ENCODE measurements at regions not wholly inside any gene's neighbourhood (a gene's known extent, or its start where the extent isn't known, plus 50 kb on each side); places are given as distances from the start of the nearest gene placed in this dataset.

DNA sequence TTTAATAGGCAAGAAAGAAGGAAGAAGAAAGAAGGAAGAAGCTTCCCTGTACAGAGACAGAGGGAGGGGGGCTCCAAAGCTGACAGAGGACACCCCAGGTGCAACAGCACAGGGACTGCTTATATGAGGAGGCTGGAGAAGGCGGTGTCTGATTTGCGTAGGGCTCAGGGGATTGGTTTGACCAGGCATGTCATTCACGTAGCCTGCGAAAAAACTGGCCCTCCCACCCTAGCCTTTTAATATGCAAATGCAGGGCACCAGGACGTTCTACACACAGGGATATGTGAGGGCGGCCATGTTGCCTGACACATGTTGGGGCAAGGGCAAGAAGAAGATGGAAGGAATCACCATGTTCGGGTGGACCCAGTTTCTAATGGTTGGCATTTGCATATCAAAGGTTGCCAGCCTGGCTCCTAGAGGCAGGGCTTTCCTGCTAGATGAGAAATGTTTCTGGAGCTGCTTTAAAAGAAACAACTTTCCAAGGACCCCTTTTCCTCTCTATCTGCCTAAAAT, 305.4 kb upstream of the CDYL start:
- H3K27ac ChIP-seq: no peak overlapping the region
- H3K4me1 ChIP-seq: peaks cover 0 to 13% (median 4%) of the 10 kb centered on the region in 4 donors
- no peak for DNase-seq
- H3K27me3 ChIP-seq: no peaks in the 10 kb centered on the region
- intact Hi-C loops (cut with DNase I; ENCODE audit: low total_unique reads): no loop called here
- WGBS, 5 donors: 84 to 91% (median 88%) methylated on average over 7 of the region's 7 CpGs
- no peak for TF ChIP-seq EP300 (IDR thresholded peaks at IDR 0.05)
- TF ChIP-seq POLR2A (IDR thresholded peaks at IDR 0.05): no peak
- TF ChIP-seq POLR2AphosphoS5 (IDR thresholded peaks at IDR 0.05): no peak
- TF ChIP-seq, protein P1, sequence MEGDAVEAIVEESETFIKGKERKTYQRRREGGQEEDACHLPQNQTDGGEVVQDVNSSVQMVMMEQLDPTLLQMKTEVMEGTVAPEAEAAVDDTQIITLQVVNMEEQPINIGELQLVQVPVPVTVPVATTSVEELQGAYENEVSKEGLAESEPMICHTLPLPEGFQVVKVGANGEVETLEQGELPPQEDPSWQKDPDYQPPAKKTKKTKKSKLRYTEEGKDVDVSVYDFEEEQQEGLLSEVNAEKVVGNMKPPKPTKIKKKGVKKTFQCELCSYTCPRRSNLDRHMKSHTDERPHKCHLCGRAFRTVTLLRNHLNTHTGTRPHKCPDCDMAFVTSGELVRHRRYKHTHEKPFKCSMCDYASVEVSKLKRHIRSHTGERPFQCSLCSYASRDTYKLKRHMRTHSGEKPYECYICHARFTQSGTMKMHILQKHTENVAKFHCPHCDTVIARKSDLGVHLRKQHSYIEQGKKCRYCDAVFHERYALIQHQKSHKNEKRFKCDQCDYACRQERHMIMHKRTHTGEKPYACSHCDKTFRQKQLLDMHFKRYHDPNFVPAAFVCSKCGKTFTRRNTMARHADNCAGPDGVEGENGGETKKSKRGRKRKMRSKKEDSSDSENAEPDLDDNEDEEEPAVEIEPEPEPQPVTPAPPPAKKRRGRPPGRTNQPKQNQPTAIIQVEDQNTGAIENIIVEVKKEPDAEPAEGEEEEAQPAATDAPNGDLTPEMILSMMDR (IDR thresholded peaks at IDR 0.05): no peak
- no peak overlapping the region for H3K4me3 ChIP-seq
- peaks cover 0 to 29% (median 22%) of the 10 kb centered on the region in 4 donors for H3K9me3 ChIP-seq
- no peaks in the 10 kb centered on the region for H3K36me3 ChIP-seq

DNA sequence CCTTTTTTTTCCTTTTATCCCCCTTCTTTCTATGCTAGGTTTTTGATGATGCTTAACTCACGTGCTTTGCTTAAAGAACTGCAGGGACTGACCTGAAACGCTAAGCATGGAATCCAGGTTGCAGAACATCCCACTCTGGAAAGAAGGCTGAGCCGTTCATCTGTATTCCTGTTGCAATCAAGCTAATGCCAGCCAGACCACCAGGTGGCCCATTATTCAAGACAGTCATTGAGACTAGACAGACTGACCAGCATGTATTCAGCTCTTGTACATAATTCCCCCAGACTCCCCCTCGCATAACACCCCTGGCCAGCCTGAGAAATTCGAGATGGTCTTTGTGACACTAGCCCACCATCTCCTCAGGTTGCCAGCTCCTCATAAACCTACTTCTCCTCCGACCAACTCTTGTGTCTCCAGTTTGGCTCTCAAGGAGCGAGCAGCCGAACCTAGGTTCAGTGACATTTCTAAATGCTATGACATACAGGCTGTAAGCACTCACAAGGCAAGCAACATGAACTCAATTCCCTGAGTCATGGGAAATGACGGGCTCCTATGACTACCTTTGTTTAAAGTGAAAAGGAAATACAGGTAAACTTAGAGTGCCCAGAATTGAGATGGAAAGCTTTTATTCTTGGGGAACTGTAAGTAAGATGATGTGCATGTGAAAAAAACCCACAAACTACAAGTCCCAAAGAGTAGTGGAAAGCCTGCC, 309.3 kb upstream of the CDYL start:
- H3K27ac ChIP-seq: peak overlapping the region in 1 of 5 donors; percentile 25
- intact Hi-C loops (cut with DNase I; ENCODE audit: low total_unique reads): no loop called here
- H3K36me3 ChIP-seq: no peaks in the 10 kb centered on the region
- 77 to 81% (median 80%) methylated on average over 9 of the region's 9 CpGs for WGBS, 5 donors
- peaks cover 0 to 21% (median 15%) of the 10 kb centered on the region in 4 donors for H3K9me3 ChIP-seq
- H3K4me3 ChIP-seq: no peak overlapping the region
- TF ChIP-seq POLR2AphosphoS5 (IDR thresholded peaks at IDR 0.05) (no peak), POLR2A (IDR thresholded peaks at IDR 0.05) (no peak), EP300 (IDR thresholded peaks at IDR 0.05) (no peak)
- TF ChIP-seq, protein P1 (IDR thresholded peaks at IDR 0.05): no peak
- peaks cover 0 to 13% (median 4%) of the 10 kb centered on the region in 4 donors for H3K4me1 ChIP-seq
- no peak for DNase-seq
- no peaks in the 10 kb centered on the region for H3K27me3 ChIP-seq

DNA sequence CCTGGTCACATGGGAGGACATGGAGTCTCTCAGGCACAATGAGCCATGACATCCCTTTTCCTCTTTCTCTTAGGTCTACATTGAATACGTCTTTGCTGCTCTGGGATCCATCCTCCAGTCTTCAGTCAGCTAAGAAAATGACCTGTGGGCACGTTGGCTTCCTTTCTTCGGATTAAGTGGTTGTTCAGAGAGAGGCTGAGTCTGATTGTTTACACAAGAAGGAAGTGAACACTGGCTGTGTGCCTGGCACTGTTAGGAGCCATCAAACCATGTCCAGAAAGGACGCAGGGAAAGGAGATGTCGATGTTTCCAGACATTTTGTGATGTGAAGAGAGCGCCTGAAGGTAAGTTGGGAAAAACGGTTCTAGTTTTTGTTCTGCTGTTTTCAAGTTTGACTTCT, 309.9 kb upstream of the CDYL start:
- TF ChIP-seq POLR2A (IDR thresholded peaks at IDR 0.05) (no peak), POLR2AphosphoS5 (IDR thresholded peaks at IDR 0.05) (peak in 2 of 3 donors; percentile 28 to 68), EP300 (IDR thresholded peaks at IDR 0.05) (peak; percentile 48)
- TF ChIP-seq, protein P1 (IDR thresholded peaks at IDR 0.05): no peak
- 24 to 37% (median 28%) methylated on average over 7 of the region's 7 CpGs for WGBS, 5 donors
- peaks cover 0 to 13% (median 4%) of the 10 kb centered on the region in 4 donors for H3K4me1 ChIP-seq
- peak overlapping the region in 1 of 5 donors; percentile 25 for H3K27ac ChIP-seq
- no peaks in the 10 kb centered on the region for H3K27me3 ChIP-seq
- H3K9me3 ChIP-seq: peaks cover 0 to 14% (median 8%) of the 10 kb centered on the region in 4 donors
- H3K36me3 ChIP-seq: no peaks in the 10 kb centered on the region
- intact Hi-C loops (cut with DNase I; ENCODE audit: low total_unique reads): no loop called here
- DNase-seq: peak; percentile 42 to 58
- no peak overlapping the region for H3K4me3 ChIP-seq

DNA sequence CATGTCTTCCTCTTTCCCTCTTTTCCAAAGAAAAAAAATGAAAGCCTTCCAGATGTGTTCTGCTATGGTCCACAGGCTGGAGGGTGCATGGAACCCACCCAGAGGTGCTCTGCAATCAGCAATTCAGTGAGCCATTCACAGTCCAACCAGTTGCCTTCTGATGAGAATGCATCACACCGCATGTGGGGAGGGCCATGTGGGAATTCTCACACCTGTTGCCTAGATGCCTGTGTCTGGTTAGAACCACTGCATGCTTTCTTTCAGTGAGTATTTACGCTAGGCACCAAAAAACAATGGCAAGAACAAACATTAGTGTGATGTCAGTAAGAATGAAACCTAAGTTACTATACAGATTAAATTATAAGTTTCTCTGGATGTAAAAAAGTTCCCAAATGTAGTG, 311.6 kb upstream of the CDYL start:
- DNase-seq: no peak
- no peaks in the 10 kb centered on the region for H3K36me3 ChIP-seq
- H3K27ac ChIP-seq: no peak overlapping the region
- peaks cover 2 to 22% (median 12%) of the 10 kb centered on the region in 4 donors for H3K4me1 ChIP-seq
- H3K27me3 ChIP-seq: no peaks in the 10 kb centered on the region
- no peaks in the 10 kb centered on the region for H3K9me3 ChIP-seq
- TF ChIP-seq POLR2A (IDR thresholded peaks at IDR 0.05): no peak
- TF ChIP-seq POLR2AphosphoS5 (IDR thresholded peaks at IDR 0.05): no peak
- no peak for TF ChIP-seq EP300 (IDR thresholded peaks at IDR 0.05)
- intact Hi-C loops (cut with DNase I; ENCODE audit: low total_unique reads): no loop called here
- WGBS, 5 donors: 80 to 93% (median 89%) methylated on average over 2 of the region's 2 CpGs
- no peak overlapping the region for H3K4me3 ChIP-seq

DNA sequence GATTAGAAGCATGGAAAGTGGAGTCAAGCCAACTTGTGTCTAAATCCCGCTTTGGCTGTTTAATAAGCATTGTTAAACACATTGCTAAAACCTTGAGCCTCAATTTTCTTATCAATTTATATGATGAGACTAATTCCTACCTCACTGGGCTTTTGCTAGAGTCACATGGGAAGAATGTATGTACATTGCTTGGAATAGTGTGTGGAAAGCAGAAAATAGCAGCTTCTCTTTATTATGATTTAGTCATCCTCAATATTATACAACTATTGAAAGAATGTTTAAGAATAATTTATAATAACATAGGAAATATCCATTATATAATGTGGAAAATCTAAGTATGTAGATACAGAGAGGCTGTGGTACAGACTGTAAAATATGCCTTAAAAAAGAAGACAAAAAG, 313.0 kb upstream of the CDYL start:
- WGBS, 5 donors: 67 to 83% (median 73%) methylated on average over 1 of the region's 1 CpG
- DNase-seq: no peak
- H3K27ac ChIP-seq: no peak overlapping the region
- H3K9me3 ChIP-seq: no peaks in the 10 kb centered on the region
- H3K4me3 ChIP-seq: no peak overlapping the region
- H3K27me3 ChIP-seq: no peaks in the 10 kb centered on the region
- H3K36me3 ChIP-seq: no peaks in the 10 kb centered on the region
- peaks cover 6 to 29% (median 17%) of the 10 kb centered on the region in 4 donors for H3K4me1 ChIP-seq
- TF ChIP-seq POLR2AphosphoS5 (IDR thresholded peaks at IDR 0.05): no peak
- TF ChIP-seq, protein P1 (IDR thresholded peaks at IDR 0.05): no peak
- no peak for TF ChIP-seq POLR2A (IDR thresholded peaks at IDR 0.05)
- no peak for TF ChIP-seq EP300 (IDR thresholded peaks at IDR 0.05)
- intact Hi-C loops (cut with DNase I; ENCODE audit: low total_unique reads): no loop called here

All from stomach (tissue), 8 donors.